ENCODE measurements at regions not wholly inside any gene's neighbourhood (a gene's known extent, or its start where the extent isn't known, plus 50 kb on each side); places are given as distances from the start of the nearest gene placed in this dataset.

GRCh38 chr13:89029062-89029461, 1357.9 kb downstream of the SLITRK5 start:
- no peak for DNase-seq (ENCODE audit: low read depth)
- TF ChIP-seq, protein P1, sequence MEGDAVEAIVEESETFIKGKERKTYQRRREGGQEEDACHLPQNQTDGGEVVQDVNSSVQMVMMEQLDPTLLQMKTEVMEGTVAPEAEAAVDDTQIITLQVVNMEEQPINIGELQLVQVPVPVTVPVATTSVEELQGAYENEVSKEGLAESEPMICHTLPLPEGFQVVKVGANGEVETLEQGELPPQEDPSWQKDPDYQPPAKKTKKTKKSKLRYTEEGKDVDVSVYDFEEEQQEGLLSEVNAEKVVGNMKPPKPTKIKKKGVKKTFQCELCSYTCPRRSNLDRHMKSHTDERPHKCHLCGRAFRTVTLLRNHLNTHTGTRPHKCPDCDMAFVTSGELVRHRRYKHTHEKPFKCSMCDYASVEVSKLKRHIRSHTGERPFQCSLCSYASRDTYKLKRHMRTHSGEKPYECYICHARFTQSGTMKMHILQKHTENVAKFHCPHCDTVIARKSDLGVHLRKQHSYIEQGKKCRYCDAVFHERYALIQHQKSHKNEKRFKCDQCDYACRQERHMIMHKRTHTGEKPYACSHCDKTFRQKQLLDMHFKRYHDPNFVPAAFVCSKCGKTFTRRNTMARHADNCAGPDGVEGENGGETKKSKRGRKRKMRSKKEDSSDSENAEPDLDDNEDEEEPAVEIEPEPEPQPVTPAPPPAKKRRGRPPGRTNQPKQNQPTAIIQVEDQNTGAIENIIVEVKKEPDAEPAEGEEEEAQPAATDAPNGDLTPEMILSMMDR (IDR thresholded peaks at IDR 0.05; ENCODE audit: low read length, missing control alignments) = no peak
- H3K4me3 ChIP-seq (replicated peaks; ENCODE audit: low read depth, low read length) = no peak overlapping the region

GRCh38 chr13:89034015-89034414, 1362.8 kb downstream of the SLITRK5 start:
- H3K4me3 ChIP-seq (replicated peaks; ENCODE audit: low read depth, low read length) = no peak overlapping the region
- TF ChIP-seq, protein P1 (IDR thresholded peaks at IDR 0.05; ENCODE audit: low read length, missing control alignments) = no peak
- no peak for DNase-seq (ENCODE audit: low read depth)

DNA sequence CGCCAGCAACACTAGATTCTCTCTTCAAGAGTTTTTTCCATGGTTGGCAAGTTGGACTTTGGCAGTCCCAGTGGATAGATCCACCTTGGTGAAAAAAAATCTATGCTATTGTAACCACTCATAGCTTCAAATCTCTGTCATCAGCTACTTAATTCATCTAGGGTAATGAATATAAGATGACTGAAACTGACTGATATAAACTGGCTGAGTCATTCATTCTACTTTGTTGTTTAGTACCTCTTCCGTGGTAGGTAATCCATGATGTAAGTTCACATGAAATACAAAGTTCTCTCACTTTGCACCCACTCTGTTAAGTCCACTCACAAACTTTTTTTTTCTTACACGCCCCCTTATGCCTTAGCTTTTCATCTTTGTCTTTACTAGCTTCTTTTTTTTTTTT, 1381.5 kb downstream of the SLITRK5 start:
- H3K4me3 ChIP-seq (replicated peaks; ENCODE audit: low read depth, low read length) = no peak overlapping the region
- TF ChIP-seq, protein P1 (IDR thresholded peaks at IDR 0.05; ENCODE audit: low read length, missing control alignments) = no peak
- no peak for DNase-seq (ENCODE audit: low read depth)

GRCh38 chr13:89053418-89053817, 1382.2 kb downstream of the SLITRK5 start:
- TF ChIP-seq, protein P1 (IDR thresholded peaks at IDR 0.05; ENCODE audit: low read length, missing control alignments) = no peak
- no peak overlapping the region for H3K4me3 ChIP-seq (replicated peaks; ENCODE audit: low read depth, low read length)
- no peak for DNase-seq (ENCODE audit: low read depth)

GRCh38 chr13:89057274-89057673, 1386.1 kb downstream of the SLITRK5 start:
- TF ChIP-seq, protein P1 (IDR thresholded peaks at IDR 0.05; ENCODE audit: low read length, missing control alignments) = no peak

GRCh38 chr13:89057862-89058261, 1386.7 kb downstream of the SLITRK5 start:
- TF ChIP-seq, protein P1 (IDR thresholded peaks at IDR 0.05; ENCODE audit: low read length, missing control alignments) = no peak
- no peak overlapping the region for H3K4me3 ChIP-seq (replicated peaks; ENCODE audit: low read depth, low read length)
- no peak for DNase-seq (ENCODE audit: low read depth)

More at GRCh38 chr13:89057274-89057673, 1386.1 kb downstream of the SLITRK5 start:
- no peak for DNase-seq (ENCODE audit: low read depth)
- H3K4me3 ChIP-seq (replicated peaks; ENCODE audit: low read depth, low read length) = no peak overlapping the region

DNA sequence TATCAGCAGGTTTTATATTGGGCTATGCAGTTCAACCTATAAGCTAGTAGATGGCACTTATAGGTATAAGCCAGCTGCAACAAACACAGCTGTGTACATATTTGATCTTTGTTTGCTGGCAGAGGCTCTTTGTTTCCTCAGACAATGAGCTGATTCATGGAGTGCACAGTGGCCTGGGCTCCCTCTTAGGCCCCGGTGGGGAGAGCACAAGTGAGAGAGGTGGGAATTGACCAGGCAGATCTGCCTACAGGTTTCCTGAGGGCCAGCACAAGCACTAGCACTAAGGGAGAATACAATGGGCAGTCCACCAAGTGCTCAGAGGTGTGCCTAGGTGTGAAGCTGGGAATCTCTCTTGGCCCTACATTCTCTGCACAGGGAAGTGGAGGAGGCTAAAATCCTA, 1390.7 kb downstream of the SLITRK5 start:
- H3K4me3 ChIP-seq (replicated peaks; ENCODE audit: low read depth, low read length) = no peak overlapping the region
- no peak for DNase-seq (ENCODE audit: low read depth)
- TF ChIP-seq, protein P1 (IDR thresholded peaks at IDR 0.05; ENCODE audit: low read length, missing control alignments) = no peak
